GM19455 (cell line): ENCODE measurements at regions not wholly inside any gene's neighbourhood (a gene's known extent, or its start where the extent isn't known, plus 50 kb on each side); places are given as distances from the start of the nearest gene placed in this dataset.

Experiments
- ATAC-seq: cut with Tn5 transposase; IDR thresholded peaks from one replicate; pipeline ENCODE4 v1.9.1; 2021; ENCODE audit not compliant: unreplicated experiment

GRCh38 chr4:62293551-62293950, 1093.4 kb downstream of the ADGRL3 start:
- ATAC-seq: no peak

GRCh38 chr4:62292911-62293310, 1092.8 kb downstream of the ADGRL3 start:
- no peak for ATAC-seq

GRCh38 chr4:62288808-62289541, 1088.8 kb downstream of the ADGRL3 start:
- no peak for ATAC-seq

DNA sequence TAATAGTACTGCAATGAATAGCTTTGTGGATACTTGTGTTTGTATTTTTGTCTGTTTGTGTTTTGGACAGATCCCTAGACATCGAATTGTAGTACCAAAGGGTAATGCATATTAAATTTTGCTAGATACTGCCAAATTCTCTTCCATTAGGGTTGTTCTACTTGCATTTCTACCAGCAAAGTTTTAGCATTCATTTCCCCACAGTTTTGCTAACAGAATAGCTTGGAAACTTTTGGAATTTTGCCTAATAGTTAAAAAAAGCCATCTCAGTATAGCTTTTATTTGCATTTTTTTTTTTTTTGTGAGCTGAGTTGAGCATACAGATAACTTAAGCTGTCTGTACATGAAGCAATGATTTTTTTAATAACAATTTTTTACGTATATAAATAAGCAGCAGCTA, 1084.9 kb downstream of the ADGRL3 start:
- ATAC-seq: no peak

GRCh38 chr4:62279689-62280088, 1079.6 kb downstream of the ADGRL3 start:
- no peak for ATAC-seq

GRCh38 chr4:62275470-62275869, 1075.3 kb downstream of the ADGRL3 start:
- ATAC-seq: no peak

DNA sequence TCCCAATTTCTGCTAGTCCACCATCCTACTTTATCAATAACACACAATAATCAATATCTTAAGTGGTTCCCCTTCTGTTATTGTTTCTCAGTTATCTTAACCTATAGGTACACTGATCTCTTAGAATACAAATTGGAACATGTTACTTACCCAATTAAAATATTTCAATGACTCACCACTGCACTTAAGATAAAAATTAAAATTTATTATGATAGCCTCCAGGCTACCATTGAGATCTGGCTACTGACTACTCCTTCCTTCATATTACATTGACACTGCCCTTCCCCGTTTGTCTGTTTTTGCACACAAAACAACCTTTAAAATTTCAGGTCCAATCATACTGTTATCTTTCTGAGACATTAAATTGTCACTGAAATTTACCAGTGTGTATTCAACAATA, 1074.7 kb downstream of the ADGRL3 start:
- ATAC-seq: no peak

DNA sequence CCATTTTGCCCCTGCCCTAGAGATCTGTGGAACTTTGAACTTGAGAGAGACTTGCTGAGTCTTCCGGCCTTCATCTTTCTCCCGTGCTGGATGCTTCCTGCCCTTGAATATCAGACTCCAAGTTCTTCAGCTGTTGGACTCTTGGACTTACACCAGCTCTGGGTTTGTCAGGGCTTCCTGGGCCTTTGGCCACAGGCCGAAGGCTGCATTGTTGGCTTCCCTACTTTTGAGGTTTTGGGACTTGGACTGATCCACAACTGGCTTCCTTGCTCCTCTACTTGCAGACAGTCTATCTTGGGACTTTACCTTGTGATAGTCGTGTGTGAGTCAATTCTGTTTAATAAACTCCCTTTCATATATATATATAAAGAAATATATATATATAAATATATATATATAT, 1071.0 kb downstream of the ADGRL3 start:
- no peak for ATAC-seq

- ATAC-seq: no peak
These were observed 1069.8 kb downstream of the ADGRL3 start for GRCh38 chr4:62269918-62270317.

DNA sequence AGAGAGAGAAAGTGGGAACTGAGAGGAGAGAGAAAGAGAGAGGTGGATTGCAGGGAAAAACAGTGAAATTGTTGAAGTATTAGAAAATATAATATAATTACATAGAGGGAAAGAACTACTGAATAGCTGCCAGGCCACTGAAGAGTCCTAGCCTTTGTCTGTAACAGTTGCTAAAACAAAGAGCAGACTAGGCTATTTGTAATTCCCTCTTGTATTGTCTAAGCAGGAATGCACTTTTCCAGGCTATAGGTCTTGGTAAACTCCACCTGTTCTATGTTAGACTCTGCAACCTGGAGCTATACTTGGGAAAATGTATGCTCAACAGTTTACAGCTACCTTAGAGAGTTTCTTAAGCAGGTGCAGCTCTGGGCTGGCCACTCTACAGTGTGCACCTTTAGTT, 1063.3 kb downstream of the ADGRL3 start:
- ATAC-seq: no peak

DNA sequence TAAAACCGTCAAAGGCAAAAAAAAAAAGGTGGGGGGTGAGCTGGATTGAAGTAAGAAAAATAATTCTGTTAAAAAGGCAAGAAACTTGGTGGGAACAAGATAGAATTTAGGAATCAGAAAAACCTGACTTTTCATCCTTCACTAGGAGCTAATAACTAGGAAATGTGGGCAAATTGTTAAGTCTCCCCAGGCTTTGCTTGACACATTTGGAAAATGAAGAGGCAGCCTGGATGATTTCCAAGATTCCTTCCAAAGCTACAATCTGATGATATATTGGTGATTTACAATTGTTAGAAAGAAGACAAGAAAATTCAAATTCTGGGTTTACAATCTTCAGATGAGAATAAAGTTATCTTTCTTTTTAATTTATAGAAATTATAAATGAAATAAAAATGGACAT, 1062.5 kb downstream of the ADGRL3 start:
- ATAC-seq: no peak

DNA sequence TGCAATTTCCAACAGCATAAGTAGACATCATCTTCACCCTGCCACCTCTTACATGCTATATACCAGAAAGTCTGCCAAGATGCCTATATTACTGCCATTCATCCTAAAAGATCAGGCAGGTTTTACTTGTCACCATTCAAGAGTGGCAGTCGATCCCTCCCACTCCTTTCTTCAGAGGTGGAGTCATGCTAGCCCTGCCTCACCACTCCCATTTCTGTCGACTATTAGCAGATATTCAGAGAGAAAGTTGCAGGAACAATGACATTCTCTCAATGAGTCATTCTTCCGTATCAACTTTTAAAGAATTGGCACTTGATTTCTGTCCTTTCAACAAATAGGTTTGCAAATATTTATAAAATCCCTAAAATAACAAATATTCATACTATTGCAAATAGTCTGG, 1060.1 kb downstream of the ADGRL3 start:
- no peak for ATAC-seq

DNA sequence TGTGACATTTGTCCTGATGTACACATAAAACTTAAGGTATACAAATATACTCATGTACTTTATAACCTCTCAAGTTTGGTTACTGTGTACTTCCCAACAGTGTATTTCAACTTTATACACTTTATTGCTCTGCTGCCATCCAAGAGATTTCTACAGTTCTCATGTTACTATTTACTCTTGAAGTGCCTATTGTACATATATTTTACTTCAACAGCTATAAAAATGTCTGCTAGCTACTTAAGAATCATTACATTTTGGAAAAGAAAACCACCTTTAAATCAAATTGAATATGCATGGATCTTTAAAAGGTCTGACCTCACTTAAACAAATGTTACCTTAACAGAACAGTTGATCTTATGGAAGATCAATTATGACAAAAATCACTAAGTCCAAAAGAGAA, 1056.4 kb downstream of the ADGRL3 start:
- ATAC-seq: no peak

- no peak for ATAC-seq
These were observed 1052.6 kb downstream of the ADGRL3 start for GRCh38 chr4:62252728-62253127.

- ATAC-seq: no peak
These were observed 1050.0 kb downstream of the ADGRL3 start for GRCh38 chr4:62250100-62250499.

DNA sequence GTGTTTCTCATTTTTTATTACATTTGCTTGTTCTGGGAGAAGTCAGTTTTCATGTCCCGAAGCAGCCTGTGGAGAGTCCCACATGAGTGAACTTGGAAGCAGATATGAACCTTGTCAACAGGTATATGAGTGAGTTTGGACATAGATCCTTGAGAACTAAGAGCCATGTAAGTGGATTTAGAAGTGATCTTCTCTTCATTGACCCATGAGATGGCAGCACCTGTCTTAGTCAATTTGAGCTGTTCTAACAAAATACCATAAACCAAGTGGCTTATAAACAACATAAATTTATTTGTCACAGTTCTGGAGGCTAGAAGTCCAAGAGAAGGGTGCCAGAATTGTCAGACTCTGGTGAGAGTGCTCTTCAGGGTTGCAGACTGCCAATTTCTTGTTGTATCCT, 1043.8 kb downstream of the ADGRL3 start:
- ATAC-seq: no peak

DNA sequence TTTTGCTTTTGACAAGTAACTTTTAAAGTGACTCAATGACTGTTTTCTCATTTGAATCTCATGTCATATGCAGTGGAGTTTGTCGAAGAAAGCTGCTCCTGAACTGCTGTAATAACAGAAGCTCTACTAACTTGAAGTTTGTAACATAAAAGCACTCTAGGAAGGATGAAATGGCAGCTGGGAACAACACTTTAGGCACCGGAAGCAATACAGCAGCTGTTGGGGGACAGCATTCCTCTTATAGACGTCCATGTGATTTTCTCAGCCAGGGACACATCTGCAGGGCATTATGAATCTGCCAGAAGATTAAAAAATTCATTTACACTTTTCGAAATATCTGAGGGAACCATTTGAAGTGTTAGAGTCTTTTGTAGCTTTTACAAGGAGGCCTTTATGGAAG, 1035.8 kb downstream of the ADGRL3 start:
- no peak for ATAC-seq

DNA sequence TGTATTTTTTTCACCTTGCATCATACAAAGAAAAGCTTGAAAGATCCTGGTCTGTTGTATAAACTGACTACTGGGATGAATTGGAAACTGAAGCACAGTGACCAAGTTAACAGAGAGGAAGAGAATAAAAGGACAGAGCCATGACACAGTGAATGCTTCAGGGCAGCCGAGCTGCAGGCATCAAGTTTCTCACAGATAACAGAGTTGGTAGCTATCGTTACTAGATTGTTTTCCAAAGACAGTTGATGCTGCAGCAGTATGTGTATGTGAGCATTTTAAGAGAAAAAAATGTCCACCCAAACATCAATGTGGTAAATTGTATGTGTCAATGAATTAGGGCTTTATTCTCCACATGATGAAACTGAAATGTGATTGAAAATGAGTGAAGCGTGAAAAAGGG, 1032.7 kb downstream of the ADGRL3 start:
- ATAC-seq: no peak

- no peak for ATAC-seq
These were observed 1031.9 kb downstream of the ADGRL3 start for GRCh38 chr4:62231994-62232393.

GRCh38 chr4:62226082-62226481, 1026.0 kb downstream of the ADGRL3 start:
- ATAC-seq: no peak

- no peak for ATAC-seq
These were observed 1022.0 kb downstream of the ADGRL3 start for GRCh38 chr4:62222121-62222520.

DNA sequence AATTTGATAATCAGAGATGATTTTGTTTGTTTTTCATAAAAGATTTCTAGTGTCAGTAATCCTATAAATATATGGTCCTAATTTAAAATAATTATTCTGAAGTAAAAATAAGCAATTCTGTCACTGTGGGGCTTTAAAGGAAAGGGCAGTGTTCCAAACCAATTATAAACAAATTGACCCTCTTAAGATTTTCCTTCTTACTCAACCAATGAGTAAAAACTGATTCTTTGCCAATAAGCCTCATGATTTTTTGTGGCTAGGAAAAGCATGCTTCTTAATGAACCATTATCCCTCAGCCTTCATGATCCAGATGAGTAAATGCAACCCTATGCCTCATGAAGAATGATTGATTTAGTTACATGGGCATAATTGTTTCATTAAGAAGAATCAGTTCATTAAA, 1010.4 kb downstream of the ADGRL3 start:
- no peak for ATAC-seq

DNA sequence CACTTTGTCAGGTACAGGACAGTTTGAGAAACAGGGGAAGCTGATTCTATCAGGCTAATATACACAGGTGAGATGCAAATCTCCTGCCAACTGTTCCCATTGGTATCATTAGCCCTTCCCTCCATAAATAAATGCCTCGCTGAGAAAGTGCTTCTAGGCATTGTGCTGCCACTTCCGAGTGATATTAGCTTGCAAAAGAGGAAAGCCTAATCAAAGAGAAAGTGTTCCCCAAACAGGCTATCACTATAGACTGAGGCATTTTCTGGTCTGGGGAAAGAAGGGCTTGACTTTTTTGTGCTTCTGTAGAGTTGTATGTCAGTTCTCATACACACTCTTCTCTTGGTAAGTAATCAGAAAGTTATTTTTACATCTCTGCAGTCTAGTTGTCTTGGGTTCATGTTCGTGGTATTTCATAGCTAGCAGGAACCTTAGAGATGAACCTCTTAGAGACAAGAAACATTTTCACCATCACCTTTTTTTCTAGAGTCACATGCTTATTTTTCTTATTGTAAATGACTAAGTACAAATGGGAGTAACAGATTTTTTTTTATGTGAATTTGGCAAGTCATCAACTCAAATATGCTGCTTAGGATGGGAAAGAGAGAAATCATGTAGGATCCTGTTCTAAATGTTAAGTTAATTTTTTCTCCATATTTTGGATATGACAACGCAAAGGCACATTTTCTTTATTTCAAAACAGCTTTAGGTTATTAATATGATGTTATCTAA, 1009.8 kb downstream of the ADGRL3 start:
- ATAC-seq: no peak
